ENCODE measurements at regions not wholly inside any gene's neighbourhood (a gene's known extent, or its start where the extent isn't known, plus 50 kb on each side); places are given as distances from the start of the nearest gene placed in this dataset.

GRCh38 chr2:40915651-40916050 is 463.8 kb upstream of the SLC8A1 start:
- H3K9me3 ChIP-seq (ENCODE audit: control insufficient read depth, insufficient read depth, low read length), result no peaks in the 10 kb centered on the region
- no peaks in the 10 kb centered on the region for H3K36me3 ChIP-seq (ENCODE audit: insufficient read depth, low read length)
- no peaks in the 10 kb centered on the region for H3K4me1 ChIP-seq (ENCODE audit: insufficient read depth, low read length)
- H3K9ac ChIP-seq (ENCODE audit: low read depth, low read length), result no peak overlapping the region

GRCh38 chr2:40935349-40935748 is 483.5 kb upstream of the SLC8A1 start:
- no peaks in the 10 kb centered on the region for H3K9me3 ChIP-seq (ENCODE audit: control insufficient read depth, insufficient read depth, low read length)
- no peak overlapping the region for H3K9ac ChIP-seq (ENCODE audit: low read depth, low read length)

GRCh38 chr2:40937284-40937683 is 485.4 kb upstream of the SLC8A1 start:
- H3K9me3 ChIP-seq (ENCODE audit: control insufficient read depth, insufficient read depth, low read length), result peaks cover 3% of the 10 kb centered on the region; the same call in 1 of the 2 replicates
- H3K4me1 ChIP-seq (ENCODE audit: insufficient read depth, low read length), result no peaks in the 10 kb centered on the region
- no peaks in the 10 kb centered on the region for H3K36me3 ChIP-seq (ENCODE audit: insufficient read depth, low read length)
- H3K9ac ChIP-seq (ENCODE audit: low read depth, low read length), result no peak overlapping the region

More at GRCh38 chr2:40935349-40935748, 483.5 kb upstream of the SLC8A1 start:
- H3K4me1 ChIP-seq (ENCODE audit: insufficient read depth, low read length), result no peaks in the 10 kb centered on the region
- H3K36me3 ChIP-seq (ENCODE audit: insufficient read depth, low read length), result no peaks in the 10 kb centered on the region

- no peaks in the 10 kb centered on the region for H3K36me3 ChIP-seq (ENCODE audit: insufficient read depth, low read length)
- H3K4me1 ChIP-seq (ENCODE audit: insufficient read depth, low read length), result 0 out of 2 replicates have a peak, but pooled peaks cover 7% of the 10 kb centered on the region
- no peak overlapping the region for H3K9ac ChIP-seq (ENCODE audit: low read depth, low read length)
- H3K9me3 ChIP-seq (ENCODE audit: control insufficient read depth, insufficient read depth, low read length), result no peaks in the 10 kb centered on the region
Measured at GRCh38 chr2:40953341-40953740, 501.5 kb upstream of the SLC8A1 start.

GRCh38 chr2:40955042-40955441 is 503.2 kb upstream of the SLC8A1 start:
- no peaks in the 10 kb centered on the region for H3K36me3 ChIP-seq (ENCODE audit: insufficient read depth, low read length)
- H3K9ac ChIP-seq (ENCODE audit: low read depth, low read length), result no peak overlapping the region
- 0 out of 2 replicates have a peak, but pooled peaks cover 7% of the 10 kb centered on the region for H3K4me1 ChIP-seq (ENCODE audit: insufficient read depth, low read length)
- H3K9me3 ChIP-seq (ENCODE audit: control insufficient read depth, insufficient read depth, low read length), result no peaks in the 10 kb centered on the region

- H3K36me3 ChIP-seq (ENCODE audit: insufficient read depth, low read length), result no peaks in the 10 kb centered on the region
- no peak overlapping the region for H3K9ac ChIP-seq (ENCODE audit: low read depth, low read length)
- H3K9me3 ChIP-seq (ENCODE audit: control insufficient read depth, insufficient read depth, low read length), result no peaks in the 10 kb centered on the region
- 0 out of 2 replicates have a peak, but pooled peaks cover 7% of the 10 kb centered on the region for H3K4me1 ChIP-seq (ENCODE audit: insufficient read depth, low read length)
Measured at GRCh38 chr2:40955635-40956034, 503.7 kb upstream of the SLC8A1 start.

GRCh38 chr2:40957508-40957907 is 505.6 kb upstream of the SLC8A1 start:
- Histone ChIP-seq H3K4me1 (ENCODE audit: insufficient read depth, low read length) (0 out of 2 replicates have a peak, but pooled peaks cover 7% of the 10 kb centered on the region), H3K9ac (ENCODE audit: low read depth, low read length) (no peak overlapping the region), H3K36me3 (ENCODE audit: insufficient read depth, low read length) (no peaks in the 10 kb centered on the region), H3K9me3 (ENCODE audit: control insufficient read depth, insufficient read depth, low read length) (no peaks in the 10 kb centered on the region)

GRCh38 chr2:40962026-40962425 is 510.1 kb upstream of the SLC8A1 start:
- H3K9ac ChIP-seq (ENCODE audit: low read depth, low read length), result no peak overlapping the region

GRCh38 chr2:40964509-40965250 is 512.8 kb upstream of the SLC8A1 start:
- Histone ChIP-seq H3K36me3 (ENCODE audit: insufficient read depth, low read length) (no peaks in the 10 kb centered on the region), H3K4me1 (ENCODE audit: insufficient read depth, low read length) (no peaks in the 10 kb centered on the region), H3K9me3 (ENCODE audit: control insufficient read depth, insufficient read depth, low read length) (no peaks in the 10 kb centered on the region), H3K9ac (ENCODE audit: low read depth, low read length) (no peak overlapping the region)

More at GRCh38 chr2:40962026-40962425, 510.1 kb upstream of the SLC8A1 start:
- no peaks in the 10 kb centered on the region for H3K9me3 ChIP-seq (ENCODE audit: control insufficient read depth, insufficient read depth, low read length)
- H3K36me3 ChIP-seq (ENCODE audit: insufficient read depth, low read length), result no peaks in the 10 kb centered on the region
- H3K4me1 ChIP-seq (ENCODE audit: insufficient read depth, low read length), result 0 out of 2 replicates have a peak, but pooled peaks cover 7% of the 10 kb centered on the region

- Histone ChIP-seq H3K9ac (ENCODE audit: low read depth, low read length) (no peak overlapping the region), H3K9me3 (ENCODE audit: control insufficient read depth, insufficient read depth, low read length) (no peaks in the 10 kb centered on the region), H3K4me1 (ENCODE audit: insufficient read depth, low read length) (no peaks in the 10 kb centered on the region), H3K36me3 (ENCODE audit: insufficient read depth, low read length) (no peaks in the 10 kb centered on the region)
Measured at GRCh38 chr2:40967451-40967850, 515.6 kb upstream of the SLC8A1 start.

- no peaks in the 10 kb centered on the region for H3K36me3 ChIP-seq (ENCODE audit: insufficient read depth, low read length)
- H3K9ac ChIP-seq (ENCODE audit: low read depth, low read length), result no peak overlapping the region
- no peaks in the 10 kb centered on the region for H3K4me1 ChIP-seq (ENCODE audit: insufficient read depth, low read length)
- no peaks in the 10 kb centered on the region for H3K9me3 ChIP-seq (ENCODE audit: control insufficient read depth, insufficient read depth, low read length)
Measured at GRCh38 chr2:40975151-40975550, 523.3 kb upstream of the SLC8A1 start.

- Histone ChIP-seq H3K9me3 (ENCODE audit: control insufficient read depth, insufficient read depth, low read length) (no peaks in the 10 kb centered on the region), H3K36me3 (ENCODE audit: insufficient read depth, low read length) (no peaks in the 10 kb centered on the region), H3K4me1 (ENCODE audit: insufficient read depth, low read length) (no peaks in the 10 kb centered on the region; the same call in 1 of the 2 replicates), H3K9ac (ENCODE audit: low read depth, low read length) (no peak overlapping the region)
Measured at GRCh38 chr2:40997362-40997761, 545.5 kb upstream of the SLC8A1 start.

GRCh38 chr2:41000374-41000773 is 548.5 kb upstream of the SLC8A1 start:
- H3K9me3 ChIP-seq (ENCODE audit: control insufficient read depth, insufficient read depth, low read length), result no peaks in the 10 kb centered on the region
- H3K9ac ChIP-seq (ENCODE audit: low read depth, low read length), result no peak overlapping the region
- no peaks in the 10 kb centered on the region for H3K36me3 ChIP-seq (ENCODE audit: insufficient read depth, low read length)
- no peaks in the 10 kb centered on the region; the same call in 1 of the 2 replicates for H3K4me1 ChIP-seq (ENCODE audit: insufficient read depth, low read length)

GRCh38 chr2:41000906-41001305 is 549.0 kb upstream of the SLC8A1 start:
- Histone ChIP-seq H3K9ac (ENCODE audit: low read depth, low read length) (no peak overlapping the region), H3K9me3 (ENCODE audit: control insufficient read depth, insufficient read depth, low read length) (no peaks in the 10 kb centered on the region), H3K4me1 (ENCODE audit: insufficient read depth, low read length) (no peaks in the 10 kb centered on the region; the same call in 1 of the 2 replicates), H3K36me3 (ENCODE audit: insufficient read depth, low read length) (no peaks in the 10 kb centered on the region)

GRCh38 chr2:41004700-41005099 is 552.8 kb upstream of the SLC8A1 start:
- Histone ChIP-seq H3K9me3 (ENCODE audit: control insufficient read depth, insufficient read depth, low read length) (no peaks in the 10 kb centered on the region), H3K36me3 (ENCODE audit: insufficient read depth, low read length) (no peaks in the 10 kb centered on the region), H3K9ac (ENCODE audit: low read depth, low read length) (no peak overlapping the region), H3K4me1 (ENCODE audit: insufficient read depth, low read length) (no peaks in the 10 kb centered on the region)

All from ES-I3 (cell line).